ENCODE measurements at regions not wholly inside any gene's neighbourhood (a gene's known extent, or its start where the extent isn't known, plus 50 kb on each side); places are given as distances from the start of the nearest gene placed in this dataset.

GRCh38 chr11:70772950-70773349 is 374.6 kb downstream of the CTTN start:
- no peak for DNase-seq (ENCODE audit: low read depth in 2 of 2)
- TF ChIP-seq CTCF (IDR thresholded peaks at IDR 0.05; ENCODE audit: low read depth, low read length): no peak
- no peak overlapping the region for H3K4me3 ChIP-seq (replicated peaks in 1 of 2; ENCODE audit: low read depth in 2 of 2, low read length in 2 of 2)

- DNase-seq (ENCODE audit: low read depth in 2 of 2): no peak
- H3K4me3 ChIP-seq (replicated peaks in 1 of 2; ENCODE audit: low read depth in 2 of 2, low read length in 2 of 2): no peak overlapping the region
- no peak for TF ChIP-seq CTCF (IDR thresholded peaks at IDR 0.05; ENCODE audit: low read depth, low read length)
Measured at GRCh38 chr11:70775386-70776075, 377.2 kb downstream of the CTTN start.

- H3K4me3 ChIP-seq (replicated peaks in 1 of 2; ENCODE audit: low read depth in 2 of 2, low read length in 2 of 2): no peak overlapping the region
- TF ChIP-seq CTCF (IDR thresholded peaks at IDR 0.05; ENCODE audit: low read depth, low read length): no peak
- DNase-seq (ENCODE audit: low read depth in 2 of 2): no peak
Measured at GRCh38 chr11:70776914-70777532, 378.7 kb downstream of the CTTN start.

GRCh38 chr11:70778883-70779282 is 380.6 kb downstream of the CTTN start:
- no peak for DNase-seq (ENCODE audit: low read depth in 2 of 2)
- no peak for TF ChIP-seq CTCF (IDR thresholded peaks at IDR 0.05; ENCODE audit: low read depth, low read length)
- H3K4me3 ChIP-seq (replicated peaks in 1 of 2; ENCODE audit: low read depth in 2 of 2, low read length in 2 of 2): no peak overlapping the region

- no peak overlapping the region for H3K4me3 ChIP-seq (replicated peaks in 1 of 2; ENCODE audit: low read depth in 2 of 2, low read length in 2 of 2)
- TF ChIP-seq CTCF (IDR thresholded peaks at IDR 0.05; ENCODE audit: low read depth, low read length): no peak
- no peak for DNase-seq (ENCODE audit: low read depth in 2 of 2)
Measured at GRCh38 chr11:70779433-70780245, 381.3 kb downstream of the CTTN start.

- no peak overlapping the region for H3K4me3 ChIP-seq (replicated peaks in 1 of 2; ENCODE audit: low read depth in 2 of 2, low read length in 2 of 2)
- no peak for DNase-seq (ENCODE audit: low read depth in 2 of 2)
- no peak for TF ChIP-seq CTCF (IDR thresholded peaks at IDR 0.05; ENCODE audit: low read depth, low read length)
Measured at GRCh38 chr11:70780246-70780535, 381.9 kb downstream of the CTTN start.

Measured in cardiac fibroblast (primary cell).